ENCODE measurements at regions not wholly inside any gene's neighbourhood (a gene's known extent, or its start where the extent isn't known, plus 50 kb on each side); places are given as distances from the start of the nearest gene placed in this dataset.
A peak's percentile ranks its signal among the peaks of the same experiment; 100 is the strongest.

DNA sequence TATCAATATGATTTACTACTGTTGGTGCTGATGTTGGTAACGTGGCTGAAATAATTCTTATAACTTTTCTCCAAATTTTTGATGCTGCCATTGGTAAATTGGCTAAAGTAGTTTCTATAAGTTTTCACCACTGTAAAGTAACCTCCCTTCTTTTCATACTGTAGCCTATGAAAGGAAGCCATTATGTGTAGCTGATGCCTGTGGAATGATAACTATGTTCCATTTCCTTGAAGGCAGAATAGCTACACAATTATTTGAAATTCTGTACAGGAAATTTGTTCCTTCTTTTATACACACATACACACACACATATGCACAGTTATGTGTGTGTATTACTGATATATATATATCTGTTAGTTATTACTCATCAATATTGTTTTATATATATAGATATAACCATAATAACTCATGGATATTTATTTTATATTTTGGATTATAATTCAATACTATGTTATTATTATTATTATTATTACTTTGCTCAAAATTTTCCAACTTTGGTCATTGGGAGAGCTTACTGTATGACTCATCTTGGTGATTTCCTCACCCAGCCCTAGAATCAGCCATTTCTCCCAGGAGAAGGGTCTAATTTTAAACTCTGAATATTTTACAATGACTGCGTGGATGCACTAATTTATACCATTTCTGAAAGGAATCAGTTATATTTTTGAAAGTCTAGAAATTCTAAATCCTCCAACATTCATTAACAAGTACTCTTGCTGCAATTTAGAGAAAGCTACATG, 1677.7 kb downstream of the SUCLG1 start:
- Histone ChIP-seq H3K9me3 (ENCODE audit: control insufficient read depth in 2 of 3, insufficient read depth in 1 of 3, low read length in 3 of 3) (no peaks in the 10 kb centered on the region), H3K4me3 (ENCODE audit: low read length in 3 of 3) (no peak overlapping the region), H3K9ac (ENCODE audit: low read length in 3 of 3) (no peak overlapping the region), H3K27ac (ENCODE audit: low read depth in 2 of 2, low read length in 2 of 2) (no peak overlapping the region), H3K4me1 (ENCODE audit: control insufficient read depth in 2 of 3, insufficient read depth in 2 of 3, low read depth in 1 of 3, low read length in 3 of 3) (no peaks in the 10 kb centered on the region), H3K36me3 (ENCODE audit: control insufficient read depth in 2 of 3, insufficient read depth in 3 of 3, low read length in 3 of 3) (no peaks in the 10 kb centered on the region), H3K27me3 (ENCODE audit: control insufficient read depth, insufficient read depth, low read length) (no peaks in the 10 kb centered on the region)
- FAIRE-seq (no peak), DNase-seq (no peak)
- TF ChIP-seq, protein P1, sequence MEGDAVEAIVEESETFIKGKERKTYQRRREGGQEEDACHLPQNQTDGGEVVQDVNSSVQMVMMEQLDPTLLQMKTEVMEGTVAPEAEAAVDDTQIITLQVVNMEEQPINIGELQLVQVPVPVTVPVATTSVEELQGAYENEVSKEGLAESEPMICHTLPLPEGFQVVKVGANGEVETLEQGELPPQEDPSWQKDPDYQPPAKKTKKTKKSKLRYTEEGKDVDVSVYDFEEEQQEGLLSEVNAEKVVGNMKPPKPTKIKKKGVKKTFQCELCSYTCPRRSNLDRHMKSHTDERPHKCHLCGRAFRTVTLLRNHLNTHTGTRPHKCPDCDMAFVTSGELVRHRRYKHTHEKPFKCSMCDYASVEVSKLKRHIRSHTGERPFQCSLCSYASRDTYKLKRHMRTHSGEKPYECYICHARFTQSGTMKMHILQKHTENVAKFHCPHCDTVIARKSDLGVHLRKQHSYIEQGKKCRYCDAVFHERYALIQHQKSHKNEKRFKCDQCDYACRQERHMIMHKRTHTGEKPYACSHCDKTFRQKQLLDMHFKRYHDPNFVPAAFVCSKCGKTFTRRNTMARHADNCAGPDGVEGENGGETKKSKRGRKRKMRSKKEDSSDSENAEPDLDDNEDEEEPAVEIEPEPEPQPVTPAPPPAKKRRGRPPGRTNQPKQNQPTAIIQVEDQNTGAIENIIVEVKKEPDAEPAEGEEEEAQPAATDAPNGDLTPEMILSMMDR (IDR thresholded peaks at IDR 0.05; ENCODE audit: borderline replicate concordance, extremely low read depth, insufficient read depth) = no peak
- intact Hi-C loops (cut with DNase I) = no loop called here

DNA sequence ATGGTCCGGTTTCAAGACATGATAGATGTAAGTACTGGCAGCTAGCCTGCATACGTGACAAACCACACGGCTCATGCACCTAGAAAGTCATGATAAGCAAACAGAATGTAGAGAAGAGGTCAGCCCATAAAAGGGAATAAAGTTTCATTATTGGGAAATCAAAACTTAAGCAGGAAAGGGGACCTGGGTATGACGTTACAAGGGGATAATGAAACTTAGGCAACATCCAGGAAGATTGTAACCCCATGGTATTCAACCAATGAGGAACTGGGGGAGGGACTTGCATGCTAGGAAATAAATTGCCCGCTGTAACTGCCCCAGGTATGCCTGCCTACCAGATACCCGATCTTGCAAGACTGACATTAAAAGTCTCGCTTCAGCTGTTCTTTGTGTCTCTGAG, 1679.0 kb downstream of the SUCLG1 start:
- intact Hi-C loops (cut with DNase I) = no loop called here
- Histone ChIP-seq H3K4me3 (ENCODE audit: low read length in 3 of 3) (no peak overlapping the region), H3K4me1 (ENCODE audit: control insufficient read depth in 2 of 3, insufficient read depth in 2 of 3, low read depth in 1 of 3, low read length in 3 of 3) (no peaks in the 10 kb centered on the region), H3K27ac (ENCODE audit: low read depth in 2 of 2, low read length in 2 of 2) (no peak overlapping the region), H3K36me3 (ENCODE audit: control insufficient read depth in 2 of 3, insufficient read depth in 3 of 3, low read length in 3 of 3) (no peaks in the 10 kb centered on the region), H3K9me3 (ENCODE audit: control insufficient read depth in 2 of 3, insufficient read depth in 1 of 3, low read length in 3 of 3) (no peaks in the 10 kb centered on the region), H3K27me3 (ENCODE audit: control insufficient read depth, insufficient read depth, low read length) (no peaks in the 10 kb centered on the region), H3K9ac (ENCODE audit: low read length in 3 of 3) (no peak overlapping the region)
- DNase-seq (peak in 3 of 5 donors; percentile 13 to 25 (median 18)), FAIRE-seq (no peak)
- TF ChIP-seq, protein P1 (IDR thresholded peaks at IDR 0.05; ENCODE audit: borderline replicate concordance, extremely low read depth, insufficient read depth) = no peak

DNA sequence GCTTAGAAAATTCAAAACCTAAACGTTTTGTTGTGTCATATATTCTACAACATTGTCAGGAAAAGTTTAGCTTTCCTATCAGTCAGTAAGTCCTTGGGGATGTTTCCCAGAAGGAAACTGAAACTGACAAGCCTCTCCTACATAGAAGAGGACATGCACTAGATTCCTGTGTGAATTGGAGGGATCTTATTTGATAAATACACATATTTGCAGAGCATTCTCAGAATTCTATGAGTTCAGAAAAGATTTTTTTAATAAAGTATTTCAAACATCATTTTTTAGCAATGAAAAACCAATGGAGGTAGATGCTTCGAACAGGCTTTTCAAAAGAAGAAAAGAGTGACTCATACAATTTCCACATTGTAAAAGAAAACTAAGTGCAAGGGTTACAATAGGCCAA, 1706.7 kb downstream of the SUCLG1 start:
- no peak overlapping the region for H3K27ac ChIP-seq (ENCODE audit: low read depth in 2 of 2, low read length in 2 of 2)
- FAIRE-seq = no peak
- intact Hi-C loops (cut with DNase I) = no loop called here

More for the DNA sequence above, 1706.7 kb downstream of the SUCLG1 start:
- H3K4me1 ChIP-seq (ENCODE audit: control insufficient read depth in 2 of 3, insufficient read depth in 2 of 3, low read depth in 1 of 3, low read length in 3 of 3) = no peaks in the 10 kb centered on the region
- H3K4me3 ChIP-seq (ENCODE audit: low read length in 3 of 3) = no peak overlapping the region
- peaks cover 0 to 8% (median 0%) of the 10 kb centered on the region in 3 donors for H3K9me3 ChIP-seq (ENCODE audit: control insufficient read depth in 2 of 3, insufficient read depth in 1 of 3, low read length in 3 of 3)
- no peak for DNase-seq
- no peaks in the 10 kb centered on the region for H3K27me3 ChIP-seq (ENCODE audit: control insufficient read depth, insufficient read depth, low read length)
- H3K36me3 ChIP-seq (ENCODE audit: control insufficient read depth in 2 of 3, insufficient read depth in 3 of 3, low read length in 3 of 3) = no peaks in the 10 kb centered on the region
- TF ChIP-seq, protein P1 (IDR thresholded peaks at IDR 0.05; ENCODE audit: borderline replicate concordance, extremely low read depth, insufficient read depth) = no peak
- no peak overlapping the region for H3K9ac ChIP-seq (ENCODE audit: low read length in 3 of 3)
